Cortex of kidney (tissue), 1 donor: ENCODE measurements at regions not wholly inside any gene's neighbourhood (a gene's known extent, or its start where the extent isn't known, plus 50 kb on each side); places are given as distances from the start of the nearest gene placed in this dataset.
"Not testable (repeated sequence)": the region's sequence is repeated elsewhere in the genome, so short reads cannot be mapped to it uniquely, and the experiment has no call there.

Source experiments
- DNase-seq: peaks from one replicate; lab custom pipeline; 2025; lab: John Stamatoyannopoulos, UW

- no peak for DNase-seq
Measured at GRCh38 chr14:97074456-97074855, 277.3 kb downstream of the VRK1 start.

- DNase-seq = no peak
Measured at GRCh38 chr14:97074856-97075255, 277.7 kb downstream of the VRK1 start.

GRCh38 chr14:97077253-97077653, 280.1 kb downstream of the VRK1 start:
- DNase-seq = no peak

- DNase-seq = no peak
Measured at GRCh38 chr14:97077687-97078086, 280.5 kb downstream of the VRK1 start.

GRCh38 chr14:97080991-97081390, 283.8 kb downstream of the VRK1 start:
- DNase-seq = no peak

DNA sequence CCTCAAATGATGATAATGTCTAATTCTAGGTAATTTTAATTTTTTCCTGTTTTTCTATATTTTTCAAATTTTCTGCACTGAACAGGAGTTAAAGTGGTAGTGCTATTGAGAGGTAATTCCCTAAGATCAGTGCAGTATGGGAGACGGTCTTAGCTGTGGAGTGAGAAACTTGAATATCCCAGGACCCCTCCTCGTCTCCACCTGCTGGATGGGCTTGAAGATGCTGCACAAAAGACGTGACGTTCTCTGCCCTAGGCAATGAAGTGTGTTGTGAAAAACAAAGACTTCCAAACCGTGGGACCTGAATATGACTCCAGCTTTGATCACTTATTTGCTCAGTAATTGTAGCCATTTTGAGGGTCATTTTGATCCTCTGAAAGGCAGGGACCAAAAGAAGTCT, 298.1 kb downstream of the VRK1 start:
- DNase-seq = no peak

DNA sequence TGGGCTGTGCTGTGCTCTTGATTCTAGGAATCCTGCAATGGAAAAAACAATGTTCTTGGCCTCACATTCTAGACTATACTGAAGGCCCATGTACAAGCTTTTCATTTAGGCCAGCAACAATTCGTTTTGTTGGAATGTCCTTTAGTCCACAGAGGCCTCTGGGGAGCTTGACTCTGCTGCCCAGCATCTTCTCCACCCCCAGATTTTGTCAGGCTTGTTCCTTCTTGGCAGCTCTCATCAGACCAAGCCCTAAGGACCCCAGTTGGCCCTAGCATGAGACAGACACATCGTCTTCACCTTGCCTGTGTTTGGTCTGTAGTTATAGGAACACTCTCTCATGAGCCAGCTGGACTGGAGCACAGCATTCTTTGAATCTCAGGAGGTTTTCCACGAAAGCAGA, 300.1 kb downstream of the VRK1 start:
- DNase-seq = no peak

DNA sequence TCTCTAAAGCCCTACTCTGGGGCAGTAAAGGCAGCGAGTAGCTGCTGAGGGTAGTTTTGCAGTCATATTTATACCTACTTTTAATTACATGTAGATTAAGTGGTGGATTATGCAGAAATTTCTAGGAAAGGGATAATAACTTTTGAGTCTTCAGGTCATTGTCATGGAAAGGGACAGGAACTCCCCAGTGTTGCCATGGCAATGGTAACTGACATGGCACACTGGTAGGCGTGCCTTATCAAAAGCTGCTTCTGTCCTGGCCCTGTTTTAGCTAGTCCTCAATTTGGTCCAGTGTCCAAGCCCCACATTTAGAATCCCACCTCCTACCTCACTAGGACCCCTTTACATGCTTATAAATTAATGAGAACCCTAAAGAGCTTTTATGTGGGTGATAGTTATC, 303.1 kb downstream of the VRK1 start:
- DNase-seq = no peak

GRCh38 chr14:97101561-97101960, 304.4 kb downstream of the VRK1 start:
- DNase-seq = no peak

DNA sequence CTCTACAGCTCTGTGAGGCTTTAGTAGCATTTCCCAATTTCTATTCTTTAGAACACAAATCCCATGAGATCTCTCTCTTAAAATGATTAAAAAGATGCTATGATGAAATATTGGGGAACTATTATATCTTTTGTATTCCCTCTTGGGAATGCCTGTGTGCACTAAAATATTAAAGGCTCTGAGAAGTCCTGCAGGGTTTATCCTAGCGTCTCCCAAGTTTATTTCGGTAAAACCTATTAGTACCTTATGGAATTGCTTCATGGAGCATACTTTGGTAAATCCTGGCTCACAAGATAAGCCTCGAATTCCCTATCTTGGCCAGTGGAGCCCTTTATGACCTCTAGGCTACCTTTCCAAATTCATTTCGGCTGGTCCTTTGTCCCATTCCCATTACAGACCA, 306.8 kb downstream of the VRK1 start:
- DNase-seq = no peak

- DNase-seq = no peak
Measured at GRCh38 chr14:97106166-97106565, 309.0 kb downstream of the VRK1 start.

DNA sequence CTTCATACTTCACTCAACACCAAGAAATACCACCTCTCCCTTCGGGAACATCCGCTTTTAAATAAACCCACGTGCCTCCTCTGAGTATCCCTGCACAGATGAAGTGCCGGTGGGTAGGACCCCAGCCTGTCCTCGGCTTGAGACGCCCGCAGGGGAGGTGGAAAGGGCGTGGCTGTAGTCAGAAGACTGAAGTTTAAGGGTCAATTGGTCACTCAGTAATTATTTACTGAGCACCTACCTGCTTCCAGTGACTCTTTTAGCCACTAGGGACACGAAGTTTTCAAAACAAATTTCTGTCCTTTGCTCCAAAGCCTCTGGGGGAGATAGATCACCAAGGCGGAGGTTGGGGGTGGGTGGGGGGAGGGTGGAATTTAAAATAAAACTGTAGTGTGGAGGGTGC, 309.4 kb downstream of the VRK1 start:
- no peak for DNase-seq

GRCh38 chr14:97107080-97107479, 309.9 kb downstream of the VRK1 start:
- DNase-seq = no peak

GRCh38 chr14:97107760-97108159, 310.6 kb downstream of the VRK1 start:
- no peak for DNase-seq

- no peak for DNase-seq
Measured at GRCh38 chr14:97109234-97109633, 312.1 kb downstream of the VRK1 start.

DNA sequence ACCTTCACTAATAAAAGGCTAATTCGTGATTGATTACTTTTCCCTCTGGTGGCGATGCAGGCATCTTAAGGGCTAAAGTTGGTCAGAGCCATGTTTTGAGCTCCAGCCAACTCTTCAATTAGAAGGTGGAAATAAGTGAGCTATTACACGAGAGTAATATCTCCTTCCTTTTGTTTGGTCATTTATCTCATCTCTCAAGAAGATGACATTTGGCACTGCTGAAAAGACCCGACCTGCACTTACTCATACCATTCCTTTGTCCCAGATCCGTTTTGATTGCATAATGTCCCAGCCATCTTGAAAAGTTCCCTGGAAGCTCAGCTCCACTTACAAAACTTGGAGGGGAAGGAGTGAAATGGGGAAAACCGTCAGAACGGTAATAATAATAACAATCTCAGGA, 316.2 kb downstream of the VRK1 start:
- DNase-seq = no peak

DNA sequence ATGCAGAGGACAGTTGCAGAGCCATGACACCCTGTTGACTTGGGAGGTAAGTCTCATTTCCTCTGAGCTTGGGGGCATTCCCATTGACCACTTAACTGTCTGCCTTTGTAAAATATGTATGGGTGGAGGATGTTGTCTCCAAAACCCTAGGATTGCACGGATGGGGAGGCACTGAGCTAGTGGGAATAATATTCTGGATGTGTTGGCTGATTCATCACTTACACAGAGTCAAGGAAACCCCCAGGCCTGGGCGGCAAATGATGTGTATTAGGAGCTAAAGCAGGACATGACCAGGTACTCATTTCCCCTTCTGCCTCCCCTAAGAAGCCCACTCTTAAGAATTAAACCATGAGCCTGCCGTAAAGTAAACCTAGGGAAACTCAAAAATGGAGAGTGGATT, 319.4 kb downstream of the VRK1 start:
- no peak for DNase-seq

DNA sequence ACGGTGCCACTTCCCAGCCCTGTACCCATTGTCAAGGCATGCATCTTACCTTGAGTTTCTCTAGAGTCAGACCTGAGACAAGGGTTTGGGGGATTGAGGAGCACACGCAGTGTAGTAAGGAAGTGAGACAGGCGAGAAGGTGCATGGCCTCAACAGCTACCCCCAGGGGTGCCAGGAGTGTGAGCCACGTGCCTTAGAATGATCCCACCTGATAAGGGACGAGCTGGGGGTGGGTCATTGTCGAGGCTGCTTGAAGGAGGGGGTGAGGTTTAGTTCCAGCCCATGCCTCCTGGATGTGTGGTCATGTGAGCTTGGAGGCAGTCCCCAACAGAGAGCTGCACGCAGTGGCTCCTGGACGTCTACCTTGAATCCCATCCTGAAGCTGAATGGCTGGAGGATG, 320.5 kb downstream of the VRK1 start:
- no peak for DNase-seq

DNA sequence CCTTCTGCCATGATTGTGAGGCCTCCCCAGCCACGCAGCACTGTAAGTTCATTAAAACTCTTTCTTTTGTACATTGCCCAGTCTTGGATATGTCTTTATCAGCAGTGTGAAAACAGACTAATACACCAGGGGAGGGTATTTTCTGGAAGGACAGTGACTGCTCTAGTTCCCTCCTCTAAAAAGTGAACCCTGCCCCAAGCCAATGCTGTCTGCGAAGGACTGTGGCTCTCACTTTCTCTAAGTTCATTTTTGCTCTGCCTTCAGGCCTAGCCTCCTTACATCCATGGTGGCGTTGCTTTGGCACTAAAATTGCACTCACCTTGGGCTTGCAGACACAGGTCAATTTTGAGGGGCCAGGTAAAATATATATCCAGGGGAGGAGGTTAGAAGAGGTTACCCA, 323.0 kb downstream of the VRK1 start:
- no peak for DNase-seq

DNA sequence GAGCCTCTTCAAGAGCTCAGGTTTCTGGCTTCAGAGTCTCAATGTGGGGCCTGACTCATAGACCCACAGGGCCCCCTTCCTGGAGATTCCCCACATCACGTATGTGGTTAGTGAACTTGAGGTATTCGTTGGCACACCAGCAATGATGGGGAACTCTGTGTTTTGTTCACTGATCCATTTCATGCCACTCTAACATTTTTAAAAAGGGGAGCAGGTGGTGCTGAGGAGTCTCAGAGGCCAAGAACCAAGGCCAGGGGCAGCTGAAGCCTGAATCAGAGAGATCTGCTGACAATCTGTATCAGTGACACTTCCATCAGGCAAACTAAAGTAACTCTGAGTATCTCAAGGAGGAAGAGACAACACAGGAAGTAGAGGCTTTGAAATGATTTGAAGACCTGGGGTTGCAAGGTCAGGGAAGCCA, 323.4 kb downstream of the VRK1 start:
- no peak for DNase-seq

DNA sequence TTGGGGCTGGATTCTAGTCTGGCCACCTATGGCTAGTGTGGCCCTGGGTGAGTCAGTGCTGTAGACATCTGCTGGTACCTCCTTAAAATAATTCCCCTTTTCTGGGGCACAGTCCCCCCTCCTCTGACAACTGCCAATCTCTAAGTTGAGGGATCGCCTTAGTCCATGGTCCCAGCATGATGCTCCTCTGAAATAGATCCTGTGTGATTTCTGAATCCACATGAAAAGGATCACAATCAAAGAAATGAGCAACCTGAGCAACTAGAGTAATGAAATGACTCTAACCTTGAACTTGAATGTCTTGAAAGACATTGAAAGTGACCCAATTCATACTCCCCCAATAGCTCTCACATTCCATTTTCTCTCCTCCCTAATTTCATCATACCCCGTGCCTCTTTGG, 332.5 kb downstream of the VRK1 start:
- no peak for DNase-seq

DNA sequence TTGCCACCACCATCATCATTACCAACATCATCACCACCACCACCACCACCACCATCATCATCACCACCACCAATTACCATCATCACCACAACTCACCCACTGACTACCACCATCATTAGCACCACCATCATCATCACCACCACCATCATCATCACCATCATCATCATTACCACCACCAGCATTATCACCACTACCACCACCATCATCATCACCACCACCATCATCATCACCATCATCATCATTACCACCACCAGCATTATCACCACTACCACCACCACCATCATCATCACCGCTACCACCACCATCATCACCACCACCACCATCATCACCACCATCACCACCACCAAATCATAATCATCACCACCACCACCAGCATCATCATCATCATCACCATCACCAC, 338.7 kb downstream of the VRK1 start:
- DNase-seq = not testable (repeated sequence)

GRCh38 chr14:97137705-97138104, 340.5 kb downstream of the VRK1 start:
- no peak for DNase-seq

DNA sequence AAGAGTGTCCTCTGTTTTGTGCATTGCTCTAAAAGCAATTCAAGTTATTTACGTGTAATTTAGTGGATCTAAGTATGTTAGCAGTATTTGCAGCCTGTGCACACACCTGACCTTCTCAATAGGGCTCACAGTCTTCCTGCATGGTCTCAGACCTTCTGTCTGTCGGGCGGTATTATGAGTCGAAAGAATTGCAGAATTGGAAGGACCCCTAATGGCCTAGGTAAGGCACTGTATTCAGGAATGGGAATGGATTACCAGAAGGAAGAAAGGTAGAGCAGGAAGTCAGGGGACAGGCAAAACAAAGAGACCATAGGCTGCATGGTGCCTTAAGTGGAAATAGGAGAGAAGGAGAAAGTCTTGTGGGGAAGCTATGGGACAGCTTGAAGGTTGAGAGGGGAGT, 341.6 kb downstream of the VRK1 start:
- no peak for DNase-seq

DNA sequence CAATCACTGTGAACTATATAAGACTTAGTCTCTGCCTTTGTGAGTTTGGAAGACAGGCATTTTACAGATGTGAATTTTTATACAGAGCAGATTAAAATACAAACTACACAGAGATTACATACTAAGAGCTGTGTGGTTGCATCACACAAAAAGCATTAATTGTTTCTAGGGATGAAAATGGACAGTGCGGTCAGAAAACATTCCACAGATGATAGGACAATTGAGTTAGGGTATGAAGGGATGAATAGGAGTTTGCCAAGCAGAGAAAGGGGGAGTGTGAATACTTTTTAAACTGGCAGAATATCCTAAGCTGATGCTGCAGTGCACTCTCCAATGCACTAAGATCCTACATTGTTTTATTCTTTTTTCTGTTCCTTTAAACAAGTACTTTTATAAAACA, 345.8 kb downstream of the VRK1 start:
- DNase-seq = no peak
